Spinal cord (tissue), 9 donors: ENCODE measurements at regions not wholly inside any gene's neighbourhood (a gene's known extent, or its start where the extent isn't known, plus 50 kb on each side); places are given as distances from the start of the nearest gene placed in this dataset.

Experiments
- DNase-seq, 6 donors: peaks; one replicate each; pipeline versions ENCODE4 v3.0.0 to v3.0.0-alpha.2; 2013 to 2015; ENCODE audit warnings: low spot score in 6 of 6, low read depth in 4 of 6
- H3K27ac ChIP-seq: one replicate; pipeline ENCODE4 v1.5.1; 2013; ENCODE audit warnings: low read depth, low read length, control low read depth
- H3K27me3 ChIP-seq: one replicate; pipeline ENCODE4 v1.6.1; 2013; ENCODE audit warnings: low read length; ENCODE audit not compliant: control insufficient read depth, insufficient read depth
- H3K36me3 ChIP-seq: one replicate; pipeline ENCODE4 v1.6.1; 2013; ENCODE audit warnings: low read length; ENCODE audit not compliant: control insufficient read depth, insufficient read depth
- H3K4me1 ChIP-seq: one replicate; pipeline ENCODE4 v1.6.1; 2013; ENCODE audit warnings: low read length; ENCODE audit not compliant: control insufficient read depth, insufficient read depth
- H3K4me3 ChIP-seq: one replicate; pipeline ENCODE4 v1.5.1; 2013; ENCODE audit warnings: low read depth, low read length, control low read depth
- H3K9me3 ChIP-seq: one replicate; pipeline ENCODE4 v1.6.1; 2013; ENCODE audit warnings: low read length; ENCODE audit not compliant: control insufficient read depth, insufficient read depth
- WGBS: methylation state at CpG from one replicate; pipeline ENCODE4 v1.1.5; 2013; ENCODE audit warnings: missing lambda C conversion rate; ENCODE audit not compliant: insufficient coverage; 5-methylcytosine and 5-hydroxymethylcytosine counted together
- donor health status: healthy.

- H3K36me3 ChIP-seq = no peaks in the 10 kb centered on the region
- H3K9me3 ChIP-seq = no peaks in the 10 kb centered on the region
- WGBS = no CpG with 5 or more reads among the region's 4 CpGs
- no peak for DNase-seq
- H3K27me3 ChIP-seq = no peaks in the 10 kb centered on the region
- peaks cover 5% of the 10 kb centered on the region for H3K4me1 ChIP-seq
- H3K4me3 ChIP-seq = no peak overlapping the region
- no peak overlapping the region for H3K27ac ChIP-seq
Observed at GRCh38 chr2:23155022-23155421, 230.0 kb upstream of the KLHL29 start.

- Histone ChIP-seq H3K4me1 (peaks cover 5% of the 10 kb centered on the region), H3K27ac (no peak overlapping the region), H3K27me3 (no peaks in the 10 kb centered on the region), H3K36me3 (no peaks in the 10 kb centered on the region), H3K4me3 (no peak overlapping the region), H3K9me3 (no peaks in the 10 kb centered on the region)
- DNase-seq = peak in 1 of 6 donors; percentile 58
Observed at GRCh38 chr2:23157812-23158211, 227.2 kb upstream of the KLHL29 start.

DNA sequence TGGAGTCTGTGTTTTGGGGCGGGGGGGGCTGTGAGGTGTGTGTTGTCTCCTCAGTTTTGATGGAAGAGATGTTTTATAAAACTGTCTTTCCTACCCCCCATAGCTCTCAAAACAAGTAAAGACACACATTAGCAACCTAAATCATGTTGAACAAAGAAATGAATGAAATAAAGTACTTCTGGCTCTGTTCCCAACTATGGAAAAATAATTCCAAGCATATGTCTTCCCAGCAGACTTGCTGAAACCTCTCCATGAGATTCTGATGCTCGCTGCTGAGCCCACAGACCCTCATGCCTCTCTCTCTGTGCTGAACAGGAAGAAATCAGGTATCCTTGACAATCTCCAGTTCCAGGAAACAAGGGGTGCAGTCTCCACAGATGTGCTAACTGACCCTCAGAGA is 226.7 kb upstream of the KLHL29 start:
- no peak overlapping the region for H3K27ac ChIP-seq
- H3K4me3 ChIP-seq = no peak overlapping the region
- 100% methylated on average over 1 of the region's 2 CpGs for WGBS

GRCh38 chr2:23159746-23160405 is 225.1 kb upstream of the KLHL29 start:
- H3K27ac ChIP-seq = peak overlapping the region; percentile 74
- H3K36me3 ChIP-seq = no peaks in the 10 kb centered on the region
- H3K4me1 ChIP-seq = peaks cover 5% of the 10 kb centered on the region
- no CpG with 5 or more reads among the region's 5 CpGs for WGBS
- no peaks in the 10 kb centered on the region for H3K9me3 ChIP-seq
- DNase-seq = no peak
- no peak overlapping the region for H3K4me3 ChIP-seq
- H3K27me3 ChIP-seq = no peaks in the 10 kb centered on the region

More for the DNA sequence above, 226.7 kb upstream of the KLHL29 start:
- no peaks in the 10 kb centered on the region for H3K27me3 ChIP-seq
- peaks cover 5% of the 10 kb centered on the region for H3K4me1 ChIP-seq
- DNase-seq = peak in 1 of 6 donors; percentile 38
- no peaks in the 10 kb centered on the region for H3K9me3 ChIP-seq
- H3K36me3 ChIP-seq = no peaks in the 10 kb centered on the region

GRCh38 chr2:23164173-23164572 is 220.8 kb upstream of the KLHL29 start:
- no peaks in the 10 kb centered on the region for H3K4me1 ChIP-seq
- H3K9me3 ChIP-seq = no peaks in the 10 kb centered on the region
- H3K4me3 ChIP-seq = no peak overlapping the region
- DNase-seq = no peak
- no peaks in the 10 kb centered on the region for H3K27me3 ChIP-seq
- H3K36me3 ChIP-seq = no peaks in the 10 kb centered on the region
- WGBS = 100% methylated on average over 2 of the region's 2 CpGs
- no peak overlapping the region for H3K27ac ChIP-seq

GRCh38 chr2:23169896-23170295 is 215.1 kb upstream of the KLHL29 start:
- Histone ChIP-seq H3K4me1 (no peaks in the 10 kb centered on the region), H3K27me3 (no peaks in the 10 kb centered on the region), H3K36me3 (no peaks in the 10 kb centered on the region), H3K4me3 (no peak overlapping the region), H3K9me3 (no peaks in the 10 kb centered on the region), H3K27ac (no peak overlapping the region)
- WGBS = no CpG with 5 or more reads among the region's 1 CpG
- DNase-seq = no peak

- Histone ChIP-seq H3K4me1 (no peaks in the 10 kb centered on the region), H3K9me3 (no peaks in the 10 kb centered on the region), H3K36me3 (no peaks in the 10 kb centered on the region), H3K27me3 (no peaks in the 10 kb centered on the region), H3K27ac (no peak overlapping the region), H3K4me3 (no peak overlapping the region)
- DNase-seq = no peak
Observed at GRCh38 chr2:23171108-23171507, 213.9 kb upstream of the KLHL29 start.

DNA sequence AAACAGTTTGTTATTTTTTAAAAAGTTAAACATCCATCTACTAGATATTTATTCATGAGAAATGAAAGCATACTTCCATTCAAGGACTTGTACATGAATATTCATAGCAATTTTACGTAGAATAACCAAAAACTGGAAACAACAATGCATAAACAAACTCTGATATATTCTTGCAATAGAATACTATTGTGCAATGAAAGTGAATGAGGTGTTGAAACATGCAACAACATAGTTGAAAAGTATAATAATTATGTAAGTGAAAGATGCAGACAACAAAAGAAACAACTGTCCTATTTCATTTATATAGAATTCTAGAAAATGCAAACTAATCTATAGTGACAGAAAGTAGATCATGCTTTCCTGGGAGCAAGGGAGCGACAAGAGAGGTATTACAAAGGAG is 206.6 kb upstream of the KLHL29 start:
- H3K4me1 ChIP-seq = no peaks in the 10 kb centered on the region
- no peak for DNase-seq
- peaks cover 2% of the 10 kb centered on the region for H3K9me3 ChIP-seq
- no peaks in the 10 kb centered on the region for H3K27me3 ChIP-seq
- no peak overlapping the region for H3K4me3 ChIP-seq
- H3K36me3 ChIP-seq = no peaks in the 10 kb centered on the region
- WGBS = no CpG with 5 or more reads among the region's 2 CpGs
- H3K27ac ChIP-seq = no peak overlapping the region

DNA sequence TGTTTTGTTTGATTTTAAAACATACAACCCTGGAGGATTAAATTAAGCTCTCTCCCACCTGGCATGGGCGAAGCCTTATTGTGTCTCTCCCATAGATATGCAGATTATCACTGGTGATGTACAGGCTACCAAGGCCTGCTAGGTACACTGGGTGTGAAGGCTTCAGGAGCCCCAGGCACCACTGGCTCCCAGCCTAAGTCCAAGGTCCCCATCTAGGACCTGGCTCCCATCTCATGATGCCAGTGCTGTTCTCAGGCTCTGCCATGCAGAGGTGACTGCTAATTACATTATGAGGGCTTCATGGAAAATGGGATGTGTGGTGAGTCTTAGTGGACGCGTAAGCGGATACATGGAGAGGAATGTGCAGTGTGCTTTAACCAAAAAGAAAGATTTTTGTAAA is 201.2 kb upstream of the KLHL29 start:
- H3K9me3 ChIP-seq = peaks cover 2% of the 10 kb centered on the region
- no CpG with 5 or more reads among the region's 4 CpGs for WGBS
- DNase-seq = no peak
- H3K27ac ChIP-seq = no peak overlapping the region
- no peaks in the 10 kb centered on the region for H3K4me1 ChIP-seq
- H3K36me3 ChIP-seq = no peaks in the 10 kb centered on the region
- H3K4me3 ChIP-seq = no peak overlapping the region
- H3K27me3 ChIP-seq = no peaks in the 10 kb centered on the region

GRCh38 chr2:23198316-23199114 is 186.5 kb upstream of the KLHL29 start:
- WGBS = 85% methylated on average over 10 of the region's 12 CpGs
- DNase-seq = no peak
- H3K4me3 ChIP-seq = no peak overlapping the region
- no peak overlapping the region for H3K27ac ChIP-seq
- no peaks in the 10 kb centered on the region for H3K4me1 ChIP-seq
- no peaks in the 10 kb centered on the region for H3K27me3 ChIP-seq
- H3K9me3 ChIP-seq = no peaks in the 10 kb centered on the region
- no peaks in the 10 kb centered on the region for H3K36me3 ChIP-seq
